Stimulated activated naive CD8-positive, alpha-beta T cell treated with anti-CD3 and anti-CD28 coated beads, Interleukin-15, Interleukin-2, amounts not matched to agents 100 U/mL and 50 U/mL, for 24 hours (primary cell): ENCODE measurements at regions not wholly inside any gene's neighbourhood (a gene's known extent, or its start where the extent isn't known, plus 50 kb on each side); places are given as distances from the start of the nearest gene placed in this dataset.

Source experiments
- ATAC-seq: fragments of 150-1000 bp; cut with Tn5 transposase; one replicate; pipeline ENCODE4 v1.10.0; 2021
- DNase-seq: peaks from one replicate; pipeline ENCODE4 v3.0.0; 2021

DNA sequence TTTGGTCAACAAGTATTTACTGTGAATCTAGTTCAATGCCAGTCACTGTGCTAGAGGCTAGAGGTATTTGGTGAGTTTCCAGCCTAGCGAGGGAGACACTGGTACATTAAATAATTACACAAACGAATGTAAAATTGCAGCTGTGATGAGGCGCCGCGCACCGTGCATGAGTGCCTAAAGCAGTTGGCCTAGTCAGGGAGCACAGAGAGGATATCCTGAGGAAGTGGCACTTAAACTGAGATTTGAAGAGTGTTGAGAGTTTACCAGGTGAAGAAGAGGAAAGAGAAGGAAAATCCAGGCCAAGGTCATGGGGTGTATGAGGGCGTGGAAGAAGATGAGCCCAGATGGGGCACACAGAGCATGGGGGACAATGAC is 157.6 kb upstream of the NDUFV2 start:
- ATAC-seq (no peak), DNase-seq (no peak)

DNA sequence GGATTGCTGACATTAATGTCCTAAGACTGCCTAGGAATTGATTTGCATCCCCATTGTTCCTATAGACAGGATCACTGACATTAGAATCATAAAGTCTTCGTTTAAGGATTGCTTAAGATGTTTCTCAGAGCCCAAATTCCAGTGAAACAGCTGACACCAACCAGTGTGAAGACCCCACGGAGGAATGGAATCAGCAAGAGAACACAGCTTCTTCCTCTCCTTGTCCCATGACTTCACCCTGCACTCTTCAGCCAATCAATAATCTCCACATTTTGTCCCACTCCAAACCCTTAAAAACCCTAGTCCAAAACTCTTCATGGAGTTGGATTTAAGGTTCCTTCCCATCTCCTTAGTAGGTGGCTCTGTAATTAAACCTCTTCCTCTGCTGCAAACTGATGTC is 157.0 kb upstream of the NDUFV2 start:
- DNase-seq, result no peak

DNA sequence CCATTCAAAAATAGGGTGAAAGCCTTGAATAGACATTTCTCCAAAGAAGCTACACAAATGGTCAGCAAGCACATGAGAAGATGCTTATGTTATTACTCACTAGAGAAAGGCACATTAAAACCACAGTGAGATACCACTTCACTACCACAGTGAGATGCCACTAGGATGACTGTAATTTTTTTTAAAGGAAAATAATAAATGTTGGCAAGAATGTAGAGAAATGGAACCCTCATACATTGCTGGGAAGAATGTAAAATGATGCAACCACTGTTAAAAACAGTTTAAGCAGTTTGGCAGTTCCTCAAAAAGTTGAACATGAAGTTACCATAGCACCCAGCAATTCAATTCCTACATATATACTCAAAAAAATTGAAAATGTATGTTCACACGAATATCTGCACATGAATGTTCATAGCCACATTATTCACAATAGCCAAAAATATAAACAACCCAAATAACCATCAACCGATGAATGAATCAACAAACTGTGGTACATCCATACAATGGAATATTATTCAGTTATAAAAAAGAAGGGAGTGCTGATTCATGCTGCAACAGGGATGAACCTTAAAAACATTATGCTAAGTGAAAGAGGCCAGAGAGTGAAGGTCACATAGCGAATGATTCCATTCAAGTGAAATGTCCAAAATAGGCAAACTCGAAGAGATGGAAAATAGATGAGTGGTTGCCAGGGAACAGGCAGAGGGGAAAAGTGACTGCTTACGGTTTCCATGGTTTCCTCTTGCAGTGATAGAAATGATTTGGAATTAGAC is 156.2 kb upstream of the NDUFV2 start:
- DNase-seq (no peak), ATAC-seq (no peak)

More for the DNA sequence above, 157.0 kb upstream of the NDUFV2 start:
- ATAC-seq, result no peak

DNA sequence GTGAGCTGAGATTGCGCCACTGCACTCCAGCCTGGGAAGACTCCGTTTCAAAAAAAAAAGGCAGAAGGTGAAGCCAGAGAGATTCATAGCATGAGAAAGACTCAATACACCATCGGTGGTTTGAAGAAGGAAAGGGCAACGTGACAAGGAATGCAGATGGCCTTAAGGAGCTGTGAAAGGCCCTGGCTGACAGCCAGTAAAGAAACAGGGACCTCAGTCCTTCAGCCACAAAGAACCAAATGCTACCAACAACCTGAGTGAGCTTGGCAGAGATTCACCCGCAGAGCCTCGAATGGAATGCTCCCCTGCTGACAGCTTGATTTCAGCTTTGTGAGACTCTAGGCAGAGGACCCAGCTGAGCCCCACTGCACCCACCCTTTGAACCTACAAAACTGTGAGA is 154.9 kb upstream of the NDUFV2 start:
- no peak for DNase-seq
- ATAC-seq, result no peak

DNA sequence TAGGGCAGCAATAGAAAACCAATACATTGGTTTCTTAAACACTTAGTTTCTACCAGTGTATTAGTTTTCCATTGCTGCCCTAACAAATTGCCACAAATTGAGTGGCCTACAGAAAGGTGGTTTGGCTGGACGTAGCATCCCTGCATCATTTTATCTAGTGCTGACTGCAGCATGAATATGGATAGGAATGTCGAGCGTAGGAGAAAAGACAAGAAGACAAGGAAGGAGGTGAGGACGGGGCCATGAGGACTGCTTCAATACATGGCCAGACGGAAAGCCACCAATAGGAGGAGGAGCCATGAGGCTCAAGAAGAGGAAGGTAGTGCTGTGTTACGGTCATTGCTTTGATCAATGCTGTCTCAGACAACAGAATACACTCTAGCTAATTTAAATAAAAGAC is 154.5 kb upstream of the NDUFV2 start:
- no peak for DNase-seq
- ATAC-seq, result no peak

DNA sequence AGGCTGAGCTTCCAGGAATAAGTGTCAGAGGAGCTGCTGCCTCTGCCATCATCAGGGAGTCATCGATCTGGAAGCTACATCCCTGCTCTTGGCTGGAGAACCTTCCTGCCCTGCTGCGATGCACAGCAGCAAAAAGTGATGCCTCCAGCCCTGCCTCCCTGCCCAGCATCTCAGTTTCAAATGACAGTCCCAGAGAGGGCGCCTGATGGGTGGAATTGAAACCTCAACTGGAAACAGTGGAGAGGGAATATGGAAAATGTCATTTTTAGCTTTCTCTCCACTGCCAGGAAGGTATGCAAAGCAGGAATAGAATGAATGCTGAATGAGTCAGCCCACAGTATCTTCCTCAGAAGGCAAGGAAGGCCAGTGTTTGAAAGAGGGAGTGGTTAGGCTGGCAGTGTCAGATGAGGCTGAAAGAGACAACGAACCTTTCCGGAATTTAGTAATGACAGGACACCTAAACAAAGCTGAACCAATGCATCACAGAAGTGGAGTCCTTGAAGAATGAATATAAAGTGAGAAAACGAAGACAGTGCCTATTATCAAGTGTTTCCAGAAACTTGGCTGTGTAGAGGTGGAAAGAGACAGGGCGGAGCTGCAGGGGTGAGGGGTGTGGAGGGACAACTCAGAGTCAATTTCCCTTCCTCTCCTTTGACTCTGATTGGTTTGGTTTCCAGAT is 153.9 kb upstream of the NDUFV2 start:
- DNase-seq (no peak), ATAC-seq (no peak)

DNA sequence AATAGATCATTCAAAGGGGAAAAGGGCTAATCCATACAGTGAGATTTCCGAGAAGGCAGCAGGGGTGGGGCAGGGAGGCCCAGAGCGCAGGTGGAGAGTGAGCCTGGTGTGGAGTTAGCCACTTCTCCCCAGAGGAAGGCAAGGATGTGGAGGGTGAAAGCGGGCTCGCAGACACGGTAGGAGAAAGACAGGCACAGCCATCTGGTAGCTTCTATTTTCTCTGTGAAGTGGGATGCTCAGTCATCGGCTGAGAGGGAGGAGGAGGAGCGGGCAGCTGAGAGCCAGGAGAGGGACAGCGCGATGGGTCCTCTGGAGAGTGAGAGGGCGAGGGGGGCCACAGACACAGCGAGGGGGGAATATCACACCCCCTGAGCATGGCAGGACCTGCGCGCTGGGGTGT is 153.3 kb upstream of the NDUFV2 start:
- ATAC-seq (no peak), DNase-seq (no peak)

DNA sequence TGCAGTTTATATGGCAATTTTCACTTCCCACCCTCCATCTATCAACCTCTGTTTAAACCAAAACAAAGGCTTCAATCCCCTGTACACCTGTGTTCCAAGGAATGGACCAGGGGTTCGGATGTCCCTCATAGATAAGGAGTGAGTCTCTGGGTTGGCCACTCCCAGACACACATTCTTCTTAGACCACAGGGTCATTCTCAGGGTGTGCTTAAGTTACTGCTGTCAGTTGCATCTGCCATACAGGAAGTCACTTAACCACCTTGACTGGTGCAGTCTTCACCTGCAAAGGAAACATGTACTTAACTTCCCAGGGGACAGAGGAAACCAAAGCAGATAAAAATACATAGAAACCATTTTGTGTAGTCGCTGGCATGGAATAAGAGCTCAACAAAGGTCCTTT is 151.0 kb upstream of the NDUFV2 start:
- DNase-seq (no peak), ATAC-seq (no peak)

DNA sequence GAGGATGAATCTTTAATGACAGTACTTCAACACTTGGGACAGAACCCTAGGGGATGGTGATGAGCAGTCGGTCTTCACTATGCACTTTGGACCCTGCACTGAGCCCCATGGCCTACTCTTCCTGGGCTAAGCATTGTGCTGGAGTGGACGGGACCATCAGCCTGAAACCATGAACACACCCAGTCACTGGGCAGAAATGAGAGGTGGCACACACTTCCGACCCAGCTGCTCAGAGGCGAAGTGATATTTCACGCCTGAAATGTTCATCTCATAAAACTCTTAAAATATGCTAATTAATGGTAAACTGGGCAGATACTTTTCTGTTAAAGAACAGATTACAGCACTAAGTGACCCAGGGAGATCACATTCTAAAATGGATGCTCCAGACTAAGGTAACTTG is 150.3 kb upstream of the NDUFV2 start:
- no peak for DNase-seq
- ATAC-seq, result no peak

DNA sequence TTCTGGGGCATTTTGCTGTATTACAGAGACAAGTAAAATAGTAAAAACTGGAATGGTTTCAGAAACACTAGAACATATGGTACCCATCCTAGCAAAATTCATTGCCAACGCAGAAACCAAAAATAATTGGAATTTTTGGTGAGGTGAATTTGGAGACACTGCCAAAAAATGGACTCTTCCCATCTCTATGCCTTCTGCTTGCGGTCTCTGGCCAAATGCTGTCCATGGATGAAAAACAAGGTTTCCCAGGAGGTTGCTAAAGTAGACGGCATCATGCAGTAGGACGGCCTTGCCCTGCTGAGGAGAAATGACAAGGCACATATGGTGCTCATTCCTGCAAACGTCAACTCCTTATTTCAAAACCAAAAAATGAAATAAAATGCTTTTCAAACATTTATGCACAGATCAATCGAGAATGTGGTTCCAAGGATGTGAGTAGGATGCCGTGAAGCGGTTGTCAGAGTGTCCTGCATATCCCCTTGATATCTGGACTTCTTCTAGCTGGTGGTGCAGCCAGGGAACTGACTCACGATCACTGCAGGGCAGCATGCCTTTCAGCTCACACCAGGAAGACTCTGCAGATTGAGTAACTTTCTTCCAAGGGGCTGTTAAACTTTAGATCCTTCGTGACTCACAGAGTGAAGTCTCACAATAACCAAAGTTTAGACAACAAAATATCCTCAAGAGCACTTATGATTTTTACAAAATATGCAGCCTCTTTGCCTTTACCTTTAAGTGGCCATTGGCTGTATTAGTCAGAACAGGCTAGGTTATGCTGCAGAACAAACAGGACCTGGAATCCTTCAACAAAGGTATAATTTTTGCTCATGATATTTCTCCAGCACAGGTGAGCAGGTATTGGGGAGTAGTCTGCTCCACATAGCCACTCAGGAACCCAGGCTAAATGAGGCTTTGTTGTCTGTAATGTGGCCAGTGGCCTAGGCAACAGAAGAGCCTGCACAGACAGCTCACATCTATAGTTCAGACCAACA is 149.4 kb upstream of the NDUFV2 start:
- no peak for DNase-seq
- no peak for ATAC-seq

DNA sequence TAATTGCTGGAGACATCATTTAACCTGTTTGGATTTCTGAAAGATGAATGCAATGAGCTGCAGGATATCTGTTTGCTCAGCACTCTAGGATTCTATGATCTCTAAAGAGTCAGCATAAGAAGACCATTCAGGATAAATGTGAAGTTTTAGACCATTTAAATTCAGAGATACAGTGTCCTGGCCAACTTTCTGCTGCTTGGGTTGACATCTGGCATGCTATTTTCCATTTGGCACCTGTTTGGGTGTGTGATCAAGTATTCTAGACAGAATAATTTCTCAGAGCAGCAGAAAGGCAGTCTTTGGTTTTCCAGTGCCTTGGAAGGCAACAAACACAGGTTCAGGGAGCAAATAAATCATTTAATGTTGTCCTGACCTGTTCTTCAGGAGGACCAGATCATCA is 144.8 kb upstream of the NDUFV2 start:
- ATAC-seq (no peak), DNase-seq (no peak)

DNA sequence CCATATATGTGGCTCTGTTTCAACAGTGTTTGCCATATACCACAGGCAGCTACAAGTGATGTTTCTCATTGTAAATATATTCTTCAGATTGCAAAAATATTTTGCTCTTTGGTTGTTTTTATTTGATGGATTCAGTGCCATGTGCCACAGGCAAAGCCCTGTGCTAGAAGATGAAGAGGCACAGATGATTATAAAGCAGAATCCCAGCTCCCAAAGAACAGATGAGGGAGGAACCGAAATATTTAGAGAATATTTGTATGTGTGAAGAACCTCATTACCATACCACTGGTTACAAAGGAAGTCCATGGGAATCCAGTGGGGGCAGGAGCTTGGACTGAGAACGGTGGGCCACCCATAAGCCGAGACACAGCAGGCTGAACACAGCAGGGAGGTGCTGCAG is 143.8 kb upstream of the NDUFV2 start:
- ATAC-seq (no peak), DNase-seq (no peak)

DNA sequence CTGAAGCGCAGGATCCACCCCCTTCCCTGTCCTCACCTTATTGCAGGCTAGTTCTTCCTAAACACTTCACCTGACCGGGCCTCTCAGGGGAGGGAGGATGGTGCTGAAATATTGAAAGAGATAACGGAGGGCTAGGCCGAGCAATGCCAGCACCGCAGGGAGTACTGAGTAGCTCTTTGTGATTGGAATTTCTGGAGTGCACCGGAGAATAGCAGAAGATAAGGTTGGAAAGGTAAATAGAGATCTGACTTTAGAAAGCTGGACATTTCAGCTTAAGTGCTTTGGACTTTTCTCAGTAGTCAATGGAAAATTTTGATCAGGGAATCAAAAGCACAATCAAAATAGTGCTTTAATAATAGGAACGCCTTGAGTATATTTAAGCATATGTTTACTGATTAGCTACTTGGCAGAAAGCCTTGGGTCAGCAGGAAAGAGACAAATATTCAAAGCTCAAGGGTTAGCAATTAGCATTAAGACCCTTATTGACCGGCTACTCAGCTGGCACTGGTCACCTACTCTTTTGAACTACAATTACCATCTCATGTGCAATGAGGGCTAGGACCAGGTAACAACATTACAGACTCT is 142.9 kb upstream of the NDUFV2 start:
- no peak for ATAC-seq
- DNase-seq, result no peak

DNA sequence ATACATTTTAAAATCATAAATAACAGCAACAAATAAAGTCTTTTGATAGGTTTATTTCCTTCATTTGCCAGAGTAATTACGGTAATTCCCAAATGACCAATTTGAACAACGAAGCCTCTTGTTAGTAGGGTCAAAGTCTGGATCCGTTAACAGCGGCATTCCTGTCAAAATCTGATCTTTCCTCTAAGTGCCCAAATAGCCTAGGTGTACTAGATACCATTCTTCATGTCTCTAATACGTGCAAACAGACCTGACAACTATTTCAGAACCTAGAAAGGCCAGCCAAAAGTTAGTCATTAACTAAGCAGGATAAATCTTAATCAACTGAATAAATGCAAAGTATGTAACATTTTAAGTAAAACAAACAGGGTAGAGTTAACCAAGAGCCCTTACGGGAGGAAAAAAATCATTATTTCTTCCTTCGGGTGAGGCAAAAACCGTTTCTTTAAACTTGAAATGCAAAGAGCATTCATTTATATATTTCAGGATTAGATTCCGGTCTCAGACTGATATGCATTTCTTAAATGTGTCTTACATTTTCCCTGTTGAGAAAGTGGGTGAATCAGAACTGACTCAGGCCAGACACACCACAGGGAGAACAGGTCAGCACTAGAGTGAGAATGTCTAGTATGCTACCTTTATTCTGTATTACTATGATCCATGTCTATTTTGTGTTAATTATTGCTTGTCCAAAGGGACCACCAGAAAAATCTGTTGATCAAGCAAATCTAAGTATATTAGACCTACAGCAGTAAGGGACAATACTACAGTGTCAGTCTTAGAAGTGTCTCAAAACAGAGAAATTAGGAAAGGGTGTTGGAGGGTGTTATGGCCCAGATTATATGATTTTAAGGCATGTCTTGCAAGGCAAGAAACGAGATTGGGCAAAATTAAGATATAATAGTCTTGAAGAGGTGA is 141.5 kb upstream of the NDUFV2 start:
- DNase-seq (no peak), ATAC-seq (no peak)

DNA sequence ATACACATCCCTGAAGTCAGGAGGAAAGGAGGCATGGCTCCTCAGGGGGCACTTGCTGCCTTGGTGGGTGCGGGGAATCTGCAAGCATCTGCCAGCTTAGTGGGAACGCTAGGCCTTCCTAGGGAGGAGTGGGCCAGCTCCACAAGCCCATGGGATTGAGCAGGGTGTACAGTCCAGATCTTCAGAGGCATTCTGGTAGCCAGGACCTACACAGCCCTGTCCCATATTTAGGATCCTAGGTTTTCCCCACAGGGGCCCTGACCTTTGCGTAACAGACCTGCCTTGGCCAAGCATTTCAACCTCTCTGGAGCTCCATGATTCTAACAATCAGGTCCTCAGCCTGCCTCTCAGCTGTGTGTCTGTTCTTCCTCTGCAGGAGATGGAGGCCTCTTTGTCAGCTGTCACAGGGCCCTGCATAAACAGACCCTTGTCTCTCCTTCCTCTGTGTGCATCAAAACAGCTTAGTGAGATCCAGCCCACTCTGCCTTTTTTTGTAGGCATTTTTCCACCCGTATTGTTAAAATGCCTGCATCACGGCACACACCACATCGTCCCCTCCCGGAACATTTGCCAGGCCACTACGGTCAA is 140.2 kb upstream of the NDUFV2 start:
- ATAC-seq (no peak), DNase-seq (no peak)

DNA sequence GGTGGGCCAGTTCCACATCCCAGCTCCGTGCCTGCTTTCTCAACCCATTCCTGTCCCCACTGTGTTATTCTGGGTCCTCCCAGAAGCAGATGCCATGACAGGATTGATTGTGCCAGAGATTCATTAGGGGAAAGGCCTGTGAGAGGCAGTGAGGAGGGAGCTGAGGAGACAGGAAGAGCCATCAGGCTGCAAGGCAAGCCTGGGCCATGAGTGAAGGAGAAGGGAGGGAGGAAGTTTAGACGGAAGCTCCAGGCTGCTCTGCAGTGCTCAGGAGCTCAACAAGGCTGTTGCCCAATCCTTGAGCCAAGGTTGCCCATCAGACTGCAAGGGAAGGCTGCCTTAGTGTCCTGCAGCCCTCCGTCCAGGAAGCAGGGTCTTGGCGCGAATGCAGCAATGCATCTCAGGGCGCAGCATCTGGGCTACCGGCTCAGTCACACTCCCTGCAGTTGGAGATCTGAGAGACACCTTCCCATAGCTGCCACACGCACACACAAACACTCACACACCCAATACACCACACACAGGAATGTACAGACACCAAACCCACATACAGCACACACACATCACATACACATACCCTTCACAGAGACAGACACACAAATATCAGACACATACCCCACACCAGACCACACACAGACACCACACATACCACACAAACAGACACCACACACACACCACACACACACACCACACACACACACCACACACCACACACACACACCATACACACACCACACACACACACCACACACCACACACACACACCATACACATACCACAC is 139.5 kb upstream of the NDUFV2 start:
- ATAC-seq, result no peak
- DNase-seq, result no peak

DNA sequence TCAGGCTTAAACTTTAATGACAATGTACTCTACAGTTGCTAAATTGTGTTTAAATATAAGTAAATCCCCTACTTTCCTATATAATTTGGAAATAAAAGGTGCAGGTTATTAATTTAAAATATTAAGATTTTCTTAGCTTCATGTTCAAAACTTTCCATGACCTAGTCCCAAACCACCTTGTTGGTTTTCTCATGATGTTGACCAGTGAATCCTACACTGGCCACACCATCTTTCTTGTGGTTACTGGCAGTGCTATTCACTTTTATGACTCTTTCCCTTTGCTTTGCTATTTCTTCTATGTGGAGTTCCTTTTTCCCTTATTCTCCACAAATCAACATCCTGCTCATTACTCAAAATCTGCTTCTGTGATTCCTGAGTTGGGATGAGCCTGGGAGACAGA is 138.6 kb upstream of the NDUFV2 start:
- DNase-seq, result no peak
- ATAC-seq, result no peak

DNA sequence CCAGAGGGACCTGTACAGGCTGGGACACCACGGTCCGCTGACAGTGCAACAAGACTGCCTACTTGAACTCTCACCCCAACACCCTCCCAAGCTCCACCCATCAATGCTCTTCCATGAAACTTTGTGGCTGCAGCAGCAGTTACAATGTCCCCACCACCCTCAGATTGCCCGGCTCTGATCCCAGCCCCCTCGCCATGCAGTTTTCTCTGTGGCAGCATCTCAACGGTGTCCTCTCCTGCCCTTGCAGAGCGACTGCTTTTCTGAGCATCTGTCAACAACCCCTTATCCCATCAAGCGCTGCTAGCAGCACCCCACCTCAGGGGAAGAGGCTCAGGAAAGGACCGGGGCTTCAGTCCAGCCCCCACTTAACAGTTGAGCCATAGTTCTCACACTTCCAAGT is 137.1 kb upstream of the NDUFV2 start:
- DNase-seq, result no peak
- ATAC-seq, result no peak

DNA sequence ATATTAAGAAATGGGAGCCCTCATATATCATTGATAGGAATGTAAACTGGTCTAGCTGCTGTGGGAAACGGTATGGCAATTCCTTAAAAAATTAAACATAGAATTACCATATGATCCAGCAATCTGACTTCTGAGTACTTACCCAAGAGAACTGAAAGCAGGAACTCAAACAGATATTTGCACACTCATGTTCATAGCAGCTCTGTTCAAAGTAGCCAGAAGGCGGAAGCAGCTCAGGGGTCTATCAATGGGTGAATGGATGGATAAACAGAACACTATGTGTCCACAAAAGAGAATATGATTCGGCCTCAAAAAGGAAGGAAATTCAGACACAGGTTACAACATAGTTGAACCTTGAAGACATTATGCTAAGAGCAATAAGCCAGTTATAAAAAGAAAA is 135.7 kb upstream of the NDUFV2 start:
- ATAC-seq (no peak), DNase-seq (no peak)

DNA sequence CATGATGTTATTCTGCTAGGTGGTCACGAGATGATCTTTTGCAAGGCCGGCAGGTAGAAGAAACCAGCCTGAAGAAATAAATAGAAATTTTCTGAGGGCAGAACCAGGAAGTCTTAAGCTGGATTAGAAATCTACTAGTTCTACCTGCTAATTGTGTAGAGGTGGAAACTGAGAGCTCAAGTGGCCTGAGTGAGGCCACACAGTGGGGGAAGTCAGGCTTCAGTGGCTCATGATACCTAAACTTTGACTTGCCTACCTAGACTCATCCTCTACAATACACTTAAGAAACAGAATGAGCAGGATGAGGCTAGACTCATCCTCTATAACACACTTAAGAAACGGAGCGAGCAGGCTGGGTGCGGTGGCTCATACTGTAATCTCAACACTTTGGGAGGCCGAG is 134.9 kb upstream of the NDUFV2 start:
- ATAC-seq (no peak), DNase-seq (no peak)
